HG03064 (cell line): ENCODE measurements at regions not wholly inside any gene's neighbourhood (a gene's known extent, or its start where the extent isn't known, plus 50 kb on each side); places are given as distances from the start of the nearest gene placed in this dataset.

Experiments used
- ATAC-seq: cut with Tn5 transposase; IDR thresholded peaks from one replicate; pipeline ENCODE4 v1.9.1; 2021; ENCODE audit warnings: low read depth; ENCODE audit not compliant: unreplicated experiment

DNA sequence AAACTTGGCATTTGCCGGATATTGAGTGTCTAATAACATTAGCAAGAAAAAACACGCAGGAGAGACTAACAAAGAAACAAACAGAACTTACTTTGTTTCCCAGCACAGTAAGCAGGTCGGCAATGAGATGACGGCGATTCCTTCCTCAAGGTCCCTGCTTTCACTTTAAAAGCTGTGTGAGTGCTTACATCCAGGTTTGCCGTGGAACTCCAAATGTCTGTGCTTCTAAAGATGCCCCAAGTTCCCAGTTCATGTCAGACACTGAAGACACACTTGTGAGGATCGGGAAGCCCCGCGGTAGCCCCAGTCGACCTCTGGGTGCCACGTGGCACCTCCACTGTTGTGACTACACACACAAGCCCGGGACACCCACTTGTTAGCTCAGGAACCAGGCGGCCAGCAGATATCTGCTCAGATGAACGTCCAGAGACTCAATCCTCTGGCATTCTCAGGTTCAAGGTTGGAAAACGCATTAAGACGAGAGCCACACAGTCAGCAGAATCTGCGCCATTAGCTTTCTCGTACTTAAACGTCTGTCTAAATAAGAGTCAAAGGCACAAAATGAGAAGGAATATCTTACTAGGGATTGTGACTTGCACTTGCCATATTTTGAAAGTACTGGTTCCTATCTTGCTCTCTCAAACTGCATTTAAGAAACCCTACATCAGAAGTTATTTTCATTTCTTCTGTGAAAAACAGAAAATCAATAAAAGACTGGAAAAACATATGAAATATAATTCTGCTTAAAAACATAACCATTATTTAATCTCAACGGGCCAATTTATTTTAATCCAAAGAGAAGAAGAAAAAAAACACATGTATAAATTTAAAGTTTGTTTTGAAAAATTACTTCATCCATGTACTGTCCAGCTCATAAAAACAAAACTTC, 207.6 kb upstream of the KLF14 start:
- no peak for ATAC-seq

DNA sequence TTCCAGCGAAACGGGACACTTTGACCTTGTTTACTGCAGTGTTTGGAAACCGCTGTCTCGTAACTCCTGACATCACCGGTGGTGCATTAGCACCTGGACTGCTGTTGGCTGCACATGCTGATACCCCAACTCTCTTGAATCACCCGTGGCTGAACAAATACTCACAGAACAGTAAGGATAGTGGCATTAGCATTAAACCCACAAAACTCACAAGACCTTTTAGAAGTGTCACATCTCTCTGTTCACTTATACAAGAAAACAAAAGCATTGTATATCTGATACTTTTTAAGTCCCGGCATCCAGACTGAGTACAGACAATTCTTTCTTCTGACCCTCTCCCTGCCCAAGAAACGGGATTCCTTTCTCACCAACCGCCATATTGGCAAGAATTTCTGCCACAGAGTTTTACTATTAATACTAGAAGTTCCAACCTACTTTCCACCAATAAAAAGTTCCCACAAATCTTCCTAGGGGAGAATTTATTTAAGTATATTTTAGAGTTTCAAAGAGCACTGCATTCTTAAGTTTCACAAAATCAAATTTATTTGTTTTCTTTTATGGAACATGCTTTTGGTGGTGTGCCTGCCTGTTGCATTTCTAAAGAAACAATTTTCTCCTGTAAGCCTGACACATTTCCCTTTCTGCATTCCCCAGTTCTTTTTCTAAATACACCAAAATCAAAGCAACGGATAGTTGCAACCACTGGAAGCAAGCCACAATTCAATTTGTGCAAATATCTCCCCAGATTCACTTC, 208.4 kb upstream of the KLF14 start:
- ATAC-seq: no peak

DNA sequence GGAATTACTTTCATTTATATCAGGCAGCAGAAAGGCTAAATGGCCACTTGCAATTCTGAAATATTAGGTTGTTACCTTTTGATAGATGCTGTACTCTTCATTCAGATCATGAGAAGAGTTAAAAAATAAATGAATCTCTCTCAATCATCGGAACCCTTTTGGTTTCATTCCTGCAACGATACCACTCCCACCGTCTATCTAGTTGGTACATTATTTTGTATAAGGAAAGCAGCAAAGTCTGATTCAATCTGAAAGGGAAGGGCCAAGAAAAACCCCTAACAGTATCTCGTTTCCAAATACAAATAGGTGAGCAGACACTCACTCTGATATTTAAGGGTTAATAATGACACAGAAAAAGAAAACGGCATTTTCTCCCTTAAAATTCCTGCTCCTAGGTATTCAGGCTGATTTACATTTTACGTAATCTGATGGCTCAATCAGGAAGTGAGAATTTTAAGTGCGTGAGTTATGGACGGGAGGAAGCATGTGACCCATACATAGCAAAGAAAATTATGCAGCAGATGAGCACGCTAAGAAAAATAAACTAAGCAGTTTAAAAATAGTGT, 209.4 kb upstream of the KLF14 start:
- ATAC-seq: no peak

GRCh38 chr7:130943981-130944380, 210.0 kb upstream of the KLF14 start:
- no peak for ATAC-seq

- no peak for ATAC-seq
These were observed 211.0 kb upstream of the KLF14 start for GRCh38 chr7:130944997-130945396.

- ATAC-seq: no peak
These were observed 211.4 kb upstream of the KLF14 start for GRCh38 chr7:130945411-130945811.

DNA sequence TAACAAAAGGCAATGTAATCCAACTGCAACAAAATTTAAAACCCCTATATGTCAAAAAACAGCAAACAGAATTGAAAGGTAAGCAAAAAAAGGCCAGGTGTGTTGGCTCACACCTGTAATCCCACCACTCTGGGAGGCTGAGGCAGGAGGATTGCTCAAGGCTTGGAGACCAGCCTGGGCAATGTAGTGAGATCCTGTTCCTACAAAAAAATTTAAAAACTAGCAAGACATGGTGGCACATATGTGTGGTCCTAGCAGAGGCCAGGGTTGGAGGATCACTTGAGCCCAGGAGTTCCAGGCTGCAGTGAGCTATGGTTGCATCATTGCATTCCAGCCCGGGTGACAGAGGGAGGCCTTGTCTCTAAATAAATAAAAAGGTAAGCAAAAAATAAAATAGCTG, 212.1 kb upstream of the KLF14 start:
- no peak for ATAC-seq

DNA sequence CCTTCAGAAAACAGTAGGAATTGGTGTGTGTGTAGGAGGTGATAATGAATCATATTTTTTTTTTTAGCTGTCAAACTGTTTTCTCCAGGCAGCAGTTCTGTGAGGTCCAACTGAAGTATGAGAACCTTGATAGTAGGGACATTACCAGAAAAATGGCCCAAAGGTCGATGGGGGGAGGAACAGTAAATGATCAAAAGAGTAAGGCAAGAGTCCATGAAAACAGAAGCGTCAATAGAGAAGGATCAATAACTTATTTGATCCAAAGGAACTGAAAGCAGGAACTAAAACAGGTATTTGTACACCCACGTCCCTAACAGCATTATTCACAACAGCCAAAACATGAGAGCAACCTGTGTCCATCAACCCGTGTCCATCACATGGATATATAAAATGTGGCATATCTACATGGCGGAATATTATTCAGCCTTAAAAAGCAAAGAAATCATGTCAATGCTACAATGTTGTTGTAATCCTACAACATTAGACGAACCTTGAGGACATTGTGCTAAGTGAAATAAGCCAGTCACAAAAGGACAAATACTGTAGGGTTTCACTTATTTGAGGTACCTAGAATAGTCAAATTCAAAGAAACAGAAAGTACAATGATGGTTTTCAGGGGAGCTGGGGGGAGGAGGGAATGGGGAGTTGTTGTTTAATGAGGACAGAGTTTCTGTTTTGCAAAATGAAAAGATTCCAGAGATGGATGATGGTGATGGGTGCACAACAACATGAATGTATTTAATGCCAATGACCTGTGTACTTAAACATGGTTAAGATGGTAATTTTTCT, 214.0 kb upstream of the KLF14 start:
- ATAC-seq: no peak

DNA sequence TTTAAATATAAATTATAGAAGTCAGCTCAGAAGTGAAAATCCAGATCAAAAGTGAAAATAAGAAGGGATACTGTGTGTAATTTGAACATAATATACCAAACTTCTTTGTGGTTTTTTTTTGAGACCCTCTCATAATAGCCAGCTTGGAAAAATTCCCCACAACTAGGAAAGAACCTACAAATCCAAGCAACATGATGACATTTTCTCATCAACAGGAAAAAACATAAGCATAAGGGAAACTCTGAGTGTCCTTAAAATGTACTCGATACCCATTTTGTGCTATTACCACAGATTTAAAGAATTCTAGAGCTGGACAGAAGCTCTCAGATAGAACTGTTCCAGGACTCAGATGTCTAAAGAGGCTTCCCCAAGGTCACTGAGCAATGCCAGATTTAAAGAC, 214.8 kb upstream of the KLF14 start:
- no peak for ATAC-seq

DNA sequence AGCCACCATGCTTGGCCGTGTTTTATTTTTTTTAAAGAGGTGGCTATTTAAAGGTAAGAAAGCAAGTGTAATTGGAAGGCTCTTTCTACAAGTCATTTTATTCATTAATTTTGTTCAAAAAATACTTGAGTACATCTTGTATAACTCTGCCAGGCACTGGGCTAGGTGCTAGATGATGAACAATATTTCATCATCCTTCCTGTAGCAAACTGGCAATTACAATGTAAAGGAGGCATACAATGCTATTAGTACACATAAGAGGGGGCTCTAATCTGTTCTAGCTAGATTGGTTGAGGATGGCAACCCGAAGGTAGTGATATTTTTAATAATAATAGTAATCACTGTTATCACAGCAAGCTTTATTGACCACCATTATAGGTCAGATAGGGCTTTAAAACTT, 215.5 kb upstream of the KLF14 start:
- no peak for ATAC-seq

DNA sequence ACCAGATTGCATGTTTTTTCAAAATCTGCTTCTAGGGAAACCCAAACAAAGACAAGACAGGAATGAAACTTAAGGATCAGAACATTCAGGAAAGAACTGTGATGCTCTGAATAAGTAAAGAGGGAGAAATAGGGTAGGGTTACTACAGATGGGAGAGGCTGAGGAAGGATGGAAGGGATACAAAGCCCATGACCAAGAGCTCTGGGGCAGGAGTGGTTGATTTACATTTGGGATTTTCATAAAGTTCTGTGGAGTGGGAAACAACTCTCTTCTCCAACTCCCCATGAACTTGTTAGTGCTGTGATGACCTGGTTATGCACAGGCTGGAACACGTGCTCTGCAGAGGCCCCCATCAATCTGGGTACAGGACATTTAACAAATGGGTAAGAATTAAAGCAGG, 216.0 kb upstream of the KLF14 start:
- no peak for ATAC-seq

GRCh38 chr7:130950741-130951140, 216.7 kb upstream of the KLF14 start:
- no peak for ATAC-seq

GRCh38 chr7:130951303-130951975, 217.4 kb upstream of the KLF14 start:
- ATAC-seq: no peak

DNA sequence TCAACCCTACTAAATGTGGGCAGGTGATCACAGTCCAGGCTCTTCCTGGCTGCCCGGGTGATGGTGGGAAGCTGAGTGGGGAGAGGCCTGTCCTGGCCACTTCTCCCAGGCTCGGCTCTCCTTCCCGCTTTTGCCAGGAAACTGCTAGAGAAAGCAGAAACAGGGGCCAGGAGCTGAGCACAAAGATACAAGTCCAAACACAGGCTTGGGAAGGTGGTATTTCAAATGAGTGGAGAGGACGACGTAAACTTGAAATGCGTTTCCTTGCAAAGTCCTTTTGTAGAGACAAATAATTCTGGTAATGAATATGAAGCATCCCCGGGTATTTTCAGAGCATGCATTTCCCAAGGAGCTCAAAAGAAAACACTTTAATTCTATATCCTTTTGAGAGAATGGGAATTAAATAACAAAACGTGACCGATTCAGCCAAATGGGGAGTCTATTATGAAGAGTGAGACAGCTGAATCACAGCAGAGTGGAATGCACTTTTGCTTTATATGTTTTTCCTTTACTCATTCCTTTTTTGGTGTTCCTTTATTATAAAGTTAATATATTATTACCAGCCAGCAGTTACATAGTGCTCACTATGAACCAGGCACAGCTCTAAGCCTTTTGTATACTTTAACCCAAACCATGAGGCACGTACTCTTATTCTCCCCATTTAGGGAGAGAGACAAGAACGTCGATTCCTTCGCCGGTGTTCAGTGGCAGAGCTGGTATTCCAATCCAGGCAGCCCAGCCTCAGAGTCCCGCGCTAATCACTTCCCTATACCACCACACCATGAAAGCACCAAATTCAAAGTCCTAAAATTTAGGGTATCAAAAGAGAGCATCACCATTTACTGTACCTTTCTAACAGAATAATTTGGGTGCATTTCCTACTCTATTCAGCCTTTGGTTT, 218.2 kb upstream of the KLF14 start:
- ATAC-seq: no peak

DNA sequence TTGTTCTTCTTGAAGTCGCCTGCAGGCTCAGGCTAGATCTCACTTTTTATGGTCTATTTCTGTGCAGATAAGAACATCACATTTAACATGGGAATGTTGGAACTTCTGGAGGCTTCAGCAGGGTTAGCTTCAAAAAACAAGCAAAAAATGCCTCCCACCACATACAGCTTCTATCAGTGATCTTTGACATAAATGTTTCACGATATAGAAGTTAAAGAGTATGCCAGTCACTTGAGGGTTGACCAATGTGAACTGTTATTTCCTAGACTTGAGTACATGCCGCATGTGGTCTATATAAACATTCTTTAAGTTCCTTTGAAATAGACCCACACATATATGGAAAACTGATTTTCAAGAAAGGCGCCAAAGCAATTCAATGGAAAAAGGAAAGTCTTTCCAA, 219.2 kb upstream of the KLF14 start:
- ATAC-seq: no peak

GRCh38 chr7:130954918-130955564, 221.0 kb upstream of the KLF14 start:
- no peak for ATAC-seq

DNA sequence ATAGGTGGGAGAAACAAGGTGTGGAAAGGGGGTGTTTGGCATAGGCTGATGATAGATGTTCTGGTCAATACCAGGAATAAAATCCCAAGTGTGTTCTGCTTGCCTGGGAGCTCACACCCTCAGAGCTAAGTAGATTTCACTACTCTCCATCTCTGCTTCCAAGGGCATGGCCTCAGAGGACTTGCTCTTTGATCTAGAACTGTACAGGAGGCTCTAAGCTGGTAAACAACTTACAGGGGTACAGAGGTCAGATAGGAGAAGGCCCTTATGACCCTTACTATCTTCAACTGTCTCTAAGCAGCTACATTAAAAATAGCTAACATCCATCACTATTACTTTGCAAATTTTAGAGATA, 221.5 kb upstream of the KLF14 start:
- ATAC-seq: no peak

GRCh38 chr7:130956417-130957136, 222.6 kb upstream of the KLF14 start:
- no peak for ATAC-seq
